LNCaP clone FGC (cell line): ENCODE measurements at regions not wholly inside any gene's neighbourhood (a gene's known extent, or its start where the extent isn't known, plus 50 kb on each side); places are given as distances from the start of the nearest gene placed in this dataset.
"Not testable (repeated sequence)": the region's sequence is repeated elsewhere in the genome, so short reads cannot be mapped to it uniquely, and the experiment has no call there.

Experiments
- DNase-seq: peaks from one replicate; pipeline ENCODE4 v3.0.0-alpha.2; 2011; ENCODE audit warnings: low read depth
- H3K4me3 ChIP-seq: 2 replicates; pipeline ENCODE4 v1.5.1; 2011; ENCODE audit warnings: mild to moderate bottlenecking, low read depth, low read length, control low read depth
- CTCF ChIP-seq: IDR thresholded peaks from 2 replicates; pipeline ENCODE4 v1.5.1; 2012; ENCODE audit warnings: mild to moderate bottlenecking; ENCODE audit not compliant: control insufficient read depth, insufficient read depth; ENCODE audit errors: extremely low read depth

- H3K4me3 ChIP-seq, result no peak overlapping the region
- TF ChIP-seq CTCF, result peak; percentile 89
- DNase-seq, result peak; percentile 25
These were observed 115.4 kb downstream of the LHX2 start for GRCh38 chr9:124126648-124127646.

- no peak for TF ChIP-seq CTCF
- no peak overlapping the region for H3K4me3 ChIP-seq
- no peak for DNase-seq
These were observed 117.1 kb downstream of the LHX2 start for GRCh38 chr9:124128568-124129166.

- DNase-seq, result no peak
- H3K4me3 ChIP-seq, result no peak overlapping the region
- no peak for TF ChIP-seq CTCF
These were observed 118.9 kb downstream of the LHX2 start for GRCh38 chr9:124130277-124131075.

DNA sequence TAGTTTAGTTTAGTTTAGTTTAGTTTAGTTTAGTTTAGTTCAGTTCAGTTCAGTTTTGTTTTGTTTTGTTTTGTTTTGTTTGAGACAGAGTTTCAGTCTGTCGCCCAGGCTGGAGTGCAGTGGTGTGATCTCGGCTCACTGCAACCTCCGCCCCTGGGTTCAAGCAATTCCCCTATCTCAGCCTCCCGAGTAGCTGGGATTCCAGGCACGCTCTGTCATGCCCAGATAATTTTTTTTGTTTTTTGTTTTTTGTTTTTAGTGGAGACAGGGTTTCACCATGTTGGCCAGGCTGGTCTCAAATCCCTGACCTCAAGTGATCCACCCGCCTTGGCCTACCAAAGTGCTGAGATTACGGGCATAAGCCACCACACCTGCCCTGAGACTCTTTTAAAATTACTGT, 120.0 kb downstream of the LHX2 start:
- DNase-seq, H3K4me3 ChIP-seq: not testable (repeated sequence)

DNA sequence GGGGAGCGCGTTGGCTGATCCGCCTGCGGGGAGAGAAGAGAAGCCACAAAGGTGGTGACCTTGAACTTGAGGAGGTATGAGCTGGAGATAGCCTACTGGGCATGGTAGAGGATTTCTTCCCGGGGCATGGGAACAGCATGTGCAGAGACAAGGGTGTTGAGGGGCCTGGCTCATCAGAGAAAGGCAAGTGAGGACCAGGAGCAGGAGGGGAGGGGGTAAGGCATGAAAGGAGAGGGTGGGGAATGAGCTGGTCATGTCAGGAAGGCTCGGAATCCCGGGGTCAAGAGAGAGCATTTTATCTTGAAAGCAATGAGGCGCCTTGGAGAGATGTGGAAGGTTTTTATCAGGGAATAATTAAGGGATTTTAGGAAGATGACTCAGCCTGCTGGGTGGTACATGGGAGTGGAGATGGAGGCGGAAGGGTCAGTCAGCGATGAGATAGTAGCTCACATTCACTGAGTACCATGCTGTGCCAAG, 121.1 kb downstream of the LHX2 start:
- DNase-seq, result no peak

DNA sequence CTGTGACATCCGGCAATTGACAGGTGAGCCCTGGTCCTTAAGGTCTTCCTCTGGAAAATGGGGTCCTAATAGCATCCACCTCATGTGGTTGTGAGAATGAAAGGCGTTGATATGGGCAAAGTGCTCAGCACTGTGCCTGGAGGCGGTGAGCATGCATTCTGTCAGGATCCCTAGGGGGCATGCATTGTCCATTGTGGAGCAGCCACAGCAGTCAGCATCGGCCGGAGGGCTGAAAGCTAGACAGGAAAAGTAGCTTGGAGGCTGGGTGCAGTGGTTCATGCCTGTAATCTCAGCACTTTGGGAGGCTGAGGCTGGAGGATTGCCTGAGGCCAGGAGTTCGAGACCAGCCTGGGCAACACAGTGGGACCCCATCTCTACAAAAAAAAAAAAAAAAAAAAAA, 122.2 kb downstream of the LHX2 start:
- TF ChIP-seq CTCF, result 0 out of 2 replicates have a peak, but pooled peaks have one; percentile 19
- H3K4me3 ChIP-seq, result no peak overlapping the region
- DNase-seq, result no peak

More for the DNA sequence above, 121.1 kb downstream of the LHX2 start:
- H3K4me3 ChIP-seq, result no peak overlapping the region
- no peak for TF ChIP-seq CTCF

DNA sequence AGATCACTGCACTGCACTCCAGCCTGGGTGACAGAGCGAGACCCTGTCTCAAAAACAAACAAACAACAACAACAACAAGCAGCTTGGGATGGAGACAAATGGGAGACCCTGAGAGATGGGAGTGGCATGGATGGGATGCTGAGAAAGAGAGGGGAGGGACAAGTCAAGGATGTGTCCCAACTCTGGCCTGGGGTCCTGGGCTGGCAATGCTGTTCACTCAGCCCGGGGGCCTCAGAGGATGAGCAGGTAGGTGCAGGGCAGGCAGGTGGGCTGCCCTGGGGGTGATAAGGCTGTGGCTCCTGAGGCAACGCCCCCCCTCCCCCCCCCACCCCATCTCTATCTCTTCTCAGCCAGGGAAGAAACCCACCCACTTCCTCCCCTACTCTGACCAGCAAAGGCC, 123.0 kb downstream of the LHX2 start:
- H3K4me3 ChIP-seq, result no peak overlapping the region
- TF ChIP-seq CTCF, result no peak

More for the DNA sequence above, 123.0 kb downstream of the LHX2 start:
- no peak for DNase-seq
